Fibroblast of the aortic adventitia (primary cell): ENCODE measurements at regions not wholly inside any gene's neighbourhood (a gene's known extent, or its start where the extent isn't known, plus 50 kb on each side); places are given as distances from the start of the nearest gene placed in this dataset.

ENCODE experiments used
- DNase-seq: peaks from one replicate; pipeline ENCODE4 v3.0.0-alpha.2; 2010; ENCODE audit warnings: low read depth
- H3K4me3 ChIP-seq: 2 replicates; pipeline ENCODE4 v1.5.1; 2011; ENCODE audit warnings: low read depth, mild to moderate bottlenecking, control low read depth, low read length, moderate library complexity
- TF ChIP-seq, protein P1 (sequence below): IDR thresholded peaks from 2 replicates; pipeline ENCODE4 v1.5.1; 2011; ENCODE audit warnings: mild to moderate bottlenecking, low read length, control low read depth, inconsistent platforms; ENCODE audit not compliant: insufficient read depth

DNA sequence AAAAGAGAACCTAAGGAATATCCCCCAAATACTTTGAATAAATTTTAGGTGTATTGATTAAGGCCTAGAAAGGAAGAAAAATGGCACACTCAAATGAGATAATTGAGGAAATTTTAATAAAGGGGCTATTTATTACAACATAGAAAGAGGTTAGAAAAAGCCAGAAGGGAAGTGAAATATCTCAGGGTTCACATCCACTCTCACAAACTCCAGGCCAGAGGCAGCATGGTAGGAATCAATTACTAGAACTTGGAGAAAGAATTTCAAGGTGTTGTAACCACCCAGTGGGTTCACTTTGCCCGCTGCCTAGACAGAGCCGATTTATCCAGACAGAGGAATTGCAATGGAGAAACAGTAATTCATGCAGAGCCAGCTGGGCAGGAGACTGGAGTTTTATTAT, 617.5 kb upstream of the ACVR2A start:
- TF ChIP-seq, protein P1, sequence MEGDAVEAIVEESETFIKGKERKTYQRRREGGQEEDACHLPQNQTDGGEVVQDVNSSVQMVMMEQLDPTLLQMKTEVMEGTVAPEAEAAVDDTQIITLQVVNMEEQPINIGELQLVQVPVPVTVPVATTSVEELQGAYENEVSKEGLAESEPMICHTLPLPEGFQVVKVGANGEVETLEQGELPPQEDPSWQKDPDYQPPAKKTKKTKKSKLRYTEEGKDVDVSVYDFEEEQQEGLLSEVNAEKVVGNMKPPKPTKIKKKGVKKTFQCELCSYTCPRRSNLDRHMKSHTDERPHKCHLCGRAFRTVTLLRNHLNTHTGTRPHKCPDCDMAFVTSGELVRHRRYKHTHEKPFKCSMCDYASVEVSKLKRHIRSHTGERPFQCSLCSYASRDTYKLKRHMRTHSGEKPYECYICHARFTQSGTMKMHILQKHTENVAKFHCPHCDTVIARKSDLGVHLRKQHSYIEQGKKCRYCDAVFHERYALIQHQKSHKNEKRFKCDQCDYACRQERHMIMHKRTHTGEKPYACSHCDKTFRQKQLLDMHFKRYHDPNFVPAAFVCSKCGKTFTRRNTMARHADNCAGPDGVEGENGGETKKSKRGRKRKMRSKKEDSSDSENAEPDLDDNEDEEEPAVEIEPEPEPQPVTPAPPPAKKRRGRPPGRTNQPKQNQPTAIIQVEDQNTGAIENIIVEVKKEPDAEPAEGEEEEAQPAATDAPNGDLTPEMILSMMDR: no peak
- DNase-seq: no peak
- H3K4me3 ChIP-seq: no peak overlapping the region

DNA sequence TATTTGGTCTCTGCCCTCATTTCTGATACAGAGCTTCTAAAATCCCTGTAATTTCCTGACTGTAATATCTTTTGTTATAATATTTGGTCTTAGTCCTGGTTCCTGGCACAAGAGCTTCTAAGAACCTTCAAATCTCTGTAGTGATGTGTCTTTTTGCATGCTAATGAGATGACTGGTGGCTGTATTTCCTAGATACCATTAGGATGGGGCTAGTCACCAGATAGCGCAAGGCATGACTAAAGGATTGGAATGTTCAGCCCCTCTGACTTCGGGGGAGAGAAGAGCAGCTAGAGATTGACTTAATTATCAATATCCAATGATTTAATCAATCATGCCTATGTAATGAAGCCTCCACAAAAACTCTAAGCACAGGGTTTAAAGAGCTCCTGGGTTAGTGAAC, 620.8 kb upstream of the ACVR2A start:
- TF ChIP-seq, protein P1: no peak
- DNase-seq: no peak

DNA sequence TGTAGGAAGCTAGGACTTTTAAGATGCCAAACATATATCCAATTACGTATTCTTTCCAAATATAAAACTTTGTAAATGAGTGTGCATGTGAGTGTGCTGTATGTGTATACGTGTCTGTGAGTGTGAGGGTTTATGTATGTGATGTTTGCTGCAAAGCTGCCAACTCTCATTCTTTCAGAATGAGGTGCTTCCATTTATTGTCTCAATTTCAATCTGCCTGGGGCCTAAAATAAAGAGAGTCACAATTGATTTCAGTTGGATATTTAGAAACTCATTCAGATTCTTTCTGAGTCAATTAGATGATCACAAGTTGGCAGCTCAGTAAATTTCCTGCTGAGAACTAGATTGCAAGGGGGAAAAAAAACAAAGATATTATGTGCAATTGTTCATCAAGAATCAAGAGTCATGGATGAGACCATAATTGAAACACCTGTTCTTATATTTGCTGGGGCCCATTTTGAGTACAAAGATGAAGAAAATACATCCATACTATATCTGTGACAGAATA, 621.2 kb upstream of the ACVR2A start:
- no peak for DNase-seq
- H3K4me3 ChIP-seq: no peak overlapping the region
- TF ChIP-seq, protein P1: no peak

More for the DNA sequence above, 620.8 kb upstream of the ACVR2A start:
- H3K4me3 ChIP-seq: no peak overlapping the region

DNA sequence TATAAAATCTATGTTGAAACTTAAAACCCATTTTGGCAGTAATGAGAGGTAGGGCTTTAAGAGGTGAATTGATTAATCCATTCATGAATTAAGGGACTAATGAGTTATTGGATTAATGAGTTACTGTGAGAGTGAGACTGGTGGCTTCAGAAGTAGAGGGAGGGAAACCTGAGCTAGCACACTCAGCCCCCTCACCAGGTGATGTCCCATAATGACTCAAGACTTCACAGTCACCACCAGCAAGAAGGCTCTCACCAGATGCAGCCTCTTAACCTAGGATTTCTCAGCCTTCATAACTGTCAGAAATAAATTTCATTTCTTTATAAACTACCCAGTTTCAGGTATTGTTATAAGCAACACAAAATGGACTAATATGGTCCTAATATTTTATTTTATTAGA, 621.7 kb upstream of the ACVR2A start:
- TF ChIP-seq, protein P1: no peak
- H3K4me3 ChIP-seq: no peak overlapping the region
- no peak for DNase-seq

DNA sequence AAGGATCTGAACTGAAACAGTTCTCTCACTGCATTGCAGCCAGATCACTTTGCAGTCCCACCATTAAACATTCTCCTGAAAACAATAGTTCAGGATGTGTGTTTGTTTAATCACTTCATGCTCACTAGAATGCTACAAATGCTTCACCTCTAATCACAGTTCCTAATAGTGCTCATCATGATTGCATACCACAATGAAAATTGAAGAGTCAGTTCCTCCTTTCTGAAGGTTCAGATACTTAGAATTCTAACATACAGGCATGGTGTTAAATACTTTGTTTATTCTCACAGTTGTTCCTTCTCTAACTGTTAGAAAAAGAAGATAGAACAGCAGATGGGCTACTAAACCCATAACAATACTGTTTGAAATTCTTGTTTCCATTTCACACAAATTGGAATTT, 622.3 kb upstream of the ACVR2A start:
- no peak for DNase-seq
- H3K4me3 ChIP-seq: no peak overlapping the region
- TF ChIP-seq, protein P1: no peak

DNA sequence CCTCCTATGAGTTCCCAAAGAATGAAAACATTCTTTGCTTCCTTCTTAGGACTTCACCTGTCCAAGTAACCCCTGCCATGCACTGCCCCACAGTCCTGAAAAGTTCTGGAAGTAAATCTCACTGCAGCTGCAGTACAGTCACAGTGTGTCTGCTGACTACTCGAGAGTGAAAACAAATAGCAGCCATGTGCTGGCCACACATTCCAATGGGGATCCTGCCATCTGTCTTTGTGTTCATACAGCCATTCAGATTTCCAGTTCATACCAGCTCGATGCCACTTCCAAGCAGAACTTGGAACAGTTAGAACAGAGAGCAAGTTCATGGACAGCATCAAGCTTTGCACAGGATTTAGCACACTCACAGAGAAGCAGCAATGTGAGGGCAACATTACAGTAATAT, 629.9 kb upstream of the ACVR2A start:
- H3K4me3 ChIP-seq: no peak overlapping the region
- DNase-seq: no peak
- TF ChIP-seq, protein P1: no peak

DNA sequence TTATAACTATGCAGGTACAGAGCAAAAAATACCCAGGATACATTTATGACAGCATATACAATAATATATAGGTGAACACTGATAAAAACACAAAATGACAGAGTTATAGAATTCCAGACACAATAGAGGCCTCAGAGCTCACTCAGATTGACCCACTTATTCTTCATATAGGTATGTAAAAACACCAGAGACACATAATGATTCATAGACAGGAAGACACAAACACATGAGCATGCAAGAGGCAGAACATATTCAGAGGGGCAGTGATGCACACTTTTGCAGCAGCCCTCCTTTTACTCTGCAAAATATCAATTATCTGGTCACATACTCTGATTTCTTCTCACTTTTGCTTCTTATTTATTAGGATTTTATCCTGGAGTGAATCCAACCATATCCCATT, 633.3 kb upstream of the ACVR2A start:
- H3K4me3 ChIP-seq: no peak overlapping the region
- TF ChIP-seq, protein P1: no peak
- no peak for DNase-seq
